Anterior cingulate cortex (tissue), 58 donors: ENCODE measurements at regions not wholly inside any gene's neighbourhood (a gene's known extent, or its start where the extent isn't known, plus 50 kb on each side); places are given as distances from the start of the nearest gene placed in this dataset.

Source experiments
- DNase-seq, 58 donors: peaks; one replicate each; lab custom pipeline; 2025; lab: John Stamatoyannopoulos, UW

- no peak for DNase-seq
These were observed 94.6 kb upstream of the ANO1 start for GRCh38 chr11:69983571-69983877.

DNA sequence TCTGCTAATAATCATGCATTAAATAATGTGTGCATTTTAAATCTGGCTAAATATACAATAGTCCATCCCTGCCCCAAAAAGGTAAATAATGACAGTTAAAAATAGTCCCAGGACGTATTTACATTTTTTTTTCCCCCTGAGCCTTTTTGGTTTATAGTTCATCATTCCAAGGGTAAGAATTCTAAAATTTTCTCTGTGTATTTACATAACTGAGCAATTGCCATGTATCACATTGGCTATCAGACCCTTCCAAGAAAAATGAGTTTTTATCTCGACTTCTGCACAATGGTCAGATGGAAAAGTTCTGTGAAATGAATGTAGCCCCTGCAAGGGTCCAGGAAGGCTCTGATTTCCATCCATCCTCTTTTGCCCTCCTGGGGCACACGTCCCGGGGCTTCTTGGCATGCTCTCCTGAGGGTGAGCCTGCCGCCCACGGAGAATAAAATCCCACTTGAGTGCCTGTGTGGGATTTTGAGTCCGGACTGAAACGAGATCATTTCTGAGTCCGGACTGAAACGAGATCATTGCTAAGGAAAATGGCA, 94.1 kb upstream of the ANO1 start:
- no peak for DNase-seq

GRCh38 chr11:69984457-69985261, 93.5 kb upstream of the ANO1 start:
- no peak for DNase-seq

- no peak for DNase-seq
These were observed 92.8 kb upstream of the ANO1 start for GRCh38 chr11:69985331-69985640.

DNA sequence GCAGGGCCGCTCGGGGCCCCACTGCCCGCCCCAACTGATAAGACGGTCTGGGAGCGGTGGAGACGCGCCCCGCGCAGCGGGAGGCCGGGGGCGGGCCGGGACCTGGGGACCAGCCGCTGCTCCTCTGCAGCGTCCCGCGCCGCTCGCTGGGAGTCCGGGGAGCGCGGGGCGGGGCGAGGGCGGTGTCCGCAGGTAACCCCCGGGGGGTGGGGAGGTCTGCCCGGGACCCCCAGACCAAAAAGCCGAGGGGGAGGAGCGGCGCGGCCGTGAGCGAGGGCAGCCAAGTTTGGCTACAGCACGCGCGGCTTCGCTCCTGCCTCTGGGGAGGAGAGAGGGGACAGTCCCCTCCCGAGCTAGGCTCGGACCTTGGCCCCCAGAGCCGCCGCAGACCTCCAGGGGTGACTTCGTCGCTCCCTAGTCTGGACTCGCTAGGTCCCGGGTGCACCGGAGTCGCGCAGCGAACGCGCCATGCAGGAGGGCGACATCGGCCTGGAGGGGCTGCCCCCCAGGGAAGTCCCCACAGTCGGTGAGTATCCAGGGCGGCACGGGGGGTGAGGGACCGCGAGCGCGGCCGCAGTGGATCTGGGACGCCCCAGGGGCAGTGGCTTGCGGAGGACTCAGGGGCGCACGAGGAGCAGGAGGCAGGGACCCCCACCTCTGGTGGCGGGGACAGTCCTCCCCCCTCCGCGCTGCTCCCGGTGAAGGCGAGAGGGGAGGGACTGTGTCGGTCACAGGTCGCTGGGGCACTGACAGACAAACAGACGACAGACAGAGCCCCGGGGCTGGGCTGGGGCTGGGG, 92.3 kb upstream of the ANO1 start:
- no peak for DNase-seq

- no peak for DNase-seq
These were observed 91.7 kb upstream of the ANO1 start for GRCh38 chr11:69986440-69986787.

- DNase-seq, result no peak
These were observed 91.3 kb upstream of the ANO1 start for GRCh38 chr11:69986830-69987229.

DNA sequence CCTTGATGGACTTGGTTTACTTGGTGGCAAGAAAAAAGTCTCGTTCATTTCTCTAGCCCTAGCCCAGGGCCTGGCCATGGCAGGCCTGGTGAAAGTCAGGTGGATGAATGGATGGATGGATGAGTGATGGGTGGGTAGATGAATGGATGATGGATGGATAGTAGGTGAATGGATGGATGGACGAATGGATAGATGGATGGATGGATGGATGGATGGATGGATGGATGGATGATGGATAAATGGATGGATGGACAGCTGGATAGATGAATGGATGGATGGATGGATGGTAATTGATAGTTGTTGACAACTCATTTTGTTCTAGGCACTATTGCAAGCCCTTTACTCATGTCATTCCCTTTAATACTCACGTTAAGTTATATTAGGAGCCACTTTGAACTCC, 86.1 kb upstream of the ANO1 start:
- no peak for DNase-seq

DNA sequence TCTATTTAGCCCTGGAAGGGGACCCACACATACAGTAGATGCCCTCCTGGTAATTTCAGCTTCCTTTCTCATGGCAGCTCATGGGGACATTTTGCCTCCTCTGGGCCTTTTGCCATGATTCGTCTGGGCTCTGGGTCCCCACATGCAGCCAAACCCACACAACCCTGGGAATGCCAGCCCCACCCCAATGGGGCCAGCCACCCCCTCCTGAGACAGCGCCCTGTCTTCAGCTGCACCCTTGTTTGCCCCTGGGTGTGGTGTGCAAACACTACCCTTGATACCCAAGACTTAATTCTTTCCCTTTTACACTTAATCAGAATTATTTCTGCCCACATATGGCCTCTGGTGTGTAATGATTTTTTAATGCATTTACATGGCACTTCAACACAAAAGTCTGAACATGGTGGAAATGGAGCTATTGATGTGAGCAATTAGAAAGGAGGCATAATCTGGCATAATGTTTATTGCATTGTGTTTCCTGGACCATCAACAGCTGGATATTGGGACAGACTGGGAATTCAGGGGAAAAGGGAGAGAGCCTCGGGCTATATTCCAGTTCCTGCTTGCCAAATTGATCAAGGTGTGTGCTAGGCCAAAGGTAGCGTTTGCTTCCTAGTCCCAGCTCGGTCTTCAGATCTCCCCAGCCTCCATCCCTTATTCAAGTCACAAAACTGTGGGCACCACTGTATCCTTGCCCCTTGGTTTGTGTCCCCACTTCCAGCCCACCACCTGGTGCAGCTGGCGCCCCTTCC, 85.0 kb upstream of the ANO1 start:
- no peak for DNase-seq

- DNase-seq, result no peak
These were observed 83.3 kb upstream of the ANO1 start for GRCh38 chr11:69994810-69995209.

GRCh38 chr11:69995697-69996096, 82.4 kb upstream of the ANO1 start:
- DNase-seq, result no peak

DNA sequence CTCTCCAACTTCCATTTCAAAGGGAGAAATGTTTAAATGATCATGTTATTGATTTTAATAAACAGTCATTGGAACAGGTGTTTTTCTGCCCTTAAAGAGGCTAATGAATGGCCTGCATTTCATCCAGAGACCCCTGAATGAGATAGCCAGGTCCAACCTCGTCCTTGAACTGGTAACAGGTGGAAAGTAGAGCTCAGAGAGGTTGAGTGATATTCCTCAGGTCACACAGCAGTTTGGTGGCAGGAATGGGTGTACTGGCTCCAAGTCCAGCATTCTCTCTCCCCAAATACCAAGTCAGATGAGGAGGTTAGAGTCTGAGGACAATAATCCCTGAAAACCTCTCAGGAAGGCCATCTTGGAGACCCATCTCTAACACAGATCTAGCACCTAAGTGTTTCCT, 81.7 kb upstream of the ANO1 start:
- no peak for DNase-seq

DNA sequence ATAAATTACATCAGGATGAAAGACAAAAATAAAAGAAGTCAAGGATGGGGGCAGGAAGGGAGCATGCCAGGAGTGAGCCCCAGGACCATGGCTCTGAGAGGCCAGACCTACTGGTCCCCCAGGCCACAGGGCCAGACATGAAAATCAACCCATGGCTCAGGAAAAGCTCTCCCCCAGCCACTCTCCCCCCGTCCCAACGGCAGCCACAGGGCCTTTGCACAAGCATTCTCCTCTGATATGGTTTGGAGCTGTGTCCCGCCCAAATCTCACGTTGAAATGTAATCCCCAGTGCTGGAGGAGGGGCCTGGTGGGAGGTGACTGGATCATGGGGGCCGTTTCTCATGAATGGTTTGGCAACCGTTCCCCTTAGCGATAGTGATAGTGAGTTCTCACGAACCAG, 80.8 kb upstream of the ANO1 start:
- DNase-seq, result no peak

DNA sequence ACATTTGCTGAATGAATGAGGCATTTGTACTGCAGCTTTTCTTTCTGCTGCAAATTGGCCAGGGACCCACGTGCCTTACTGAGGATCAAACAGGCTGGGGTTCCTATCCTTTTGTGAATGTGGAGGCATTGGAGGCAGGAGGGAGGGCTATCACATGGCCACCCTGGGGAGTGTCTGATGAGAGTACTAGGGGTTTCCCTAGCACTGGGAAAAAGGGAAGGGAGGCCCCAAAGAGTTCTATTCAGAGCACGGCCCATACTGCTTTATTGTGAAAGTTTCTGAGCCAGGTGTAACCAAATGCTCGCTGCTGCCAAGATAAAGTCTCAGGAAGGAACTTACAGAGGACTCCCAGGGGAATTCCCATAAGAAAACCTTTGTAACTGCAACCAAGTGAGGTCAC, 78.4 kb upstream of the ANO1 start:
- no peak for DNase-seq

GRCh38 chr11:70000228-70000627, 77.9 kb upstream of the ANO1 start:
- DNase-seq, result no peak

DNA sequence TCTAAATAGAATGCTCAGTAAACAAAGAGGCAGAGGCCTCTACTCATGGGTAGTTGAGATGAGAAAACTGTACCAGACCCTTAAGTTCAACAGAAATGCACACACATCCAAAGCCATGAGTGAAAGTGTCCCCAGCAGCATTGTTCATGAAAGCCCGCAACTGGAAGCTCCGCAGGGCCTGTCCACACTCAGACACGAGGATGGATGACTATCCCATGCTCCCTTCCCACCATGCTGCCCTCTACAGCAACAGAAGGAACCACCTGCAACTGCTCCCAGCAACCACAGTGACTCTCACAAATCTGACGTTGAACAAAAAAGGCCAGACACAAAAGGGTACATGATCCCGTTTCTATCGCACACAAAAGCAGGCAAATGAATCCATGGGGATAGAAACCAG, 76.9 kb upstream of the ANO1 start:
- DNase-seq, result no peak

DNA sequence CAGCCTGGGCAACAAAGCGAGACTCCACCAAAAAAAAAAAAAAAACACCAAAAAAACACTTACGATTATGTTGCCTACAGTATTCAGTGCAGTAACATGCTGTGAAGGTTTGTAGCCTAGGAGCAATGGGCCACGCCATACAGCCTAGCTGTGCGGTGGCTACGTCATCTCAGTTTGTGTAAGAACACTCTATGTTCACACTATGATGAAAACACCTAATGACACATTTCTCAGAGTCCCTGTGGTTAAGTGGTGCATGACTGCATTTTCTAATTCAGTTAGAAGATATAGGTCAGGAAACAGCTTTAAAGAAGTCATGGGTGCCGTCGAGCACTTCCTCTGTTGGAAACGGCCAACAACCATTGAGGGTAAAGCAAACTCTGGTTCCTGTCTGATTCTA, 75.7 kb upstream of the ANO1 start:
- no peak for DNase-seq

DNA sequence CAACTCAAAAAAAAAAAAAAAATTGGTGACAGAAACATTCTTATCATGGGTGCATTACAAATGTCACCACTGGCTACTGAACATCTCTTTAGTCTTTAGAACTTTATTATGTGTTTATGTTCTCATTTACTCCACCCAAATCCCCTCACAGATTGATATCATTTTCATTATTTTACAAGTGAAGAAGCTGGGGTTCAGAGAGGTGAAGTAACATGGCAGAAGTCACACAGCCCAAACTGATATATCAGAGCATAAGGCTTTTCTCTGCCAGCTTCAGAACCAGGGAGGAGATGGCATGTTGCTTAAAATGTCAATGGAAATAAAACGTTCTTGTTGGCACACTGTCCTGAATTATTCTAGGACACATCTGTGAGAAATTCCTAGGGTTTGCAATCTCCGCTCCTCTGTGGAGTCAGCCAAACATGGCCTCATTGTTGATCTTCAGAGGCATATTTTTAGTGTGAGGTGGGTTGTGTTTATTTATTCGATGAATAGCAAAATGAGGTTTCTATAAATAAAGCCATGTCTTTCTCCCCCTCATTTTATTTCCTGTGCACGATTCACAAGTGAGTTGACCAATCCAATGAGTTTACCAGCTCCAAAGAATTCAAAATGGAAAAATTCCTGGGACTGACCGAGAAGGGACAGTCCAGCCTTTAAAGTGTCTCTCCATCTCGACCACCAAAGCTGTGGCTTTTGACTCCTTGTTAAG, 72.9 kb upstream of the ANO1 start:
- no peak for DNase-seq

DNA sequence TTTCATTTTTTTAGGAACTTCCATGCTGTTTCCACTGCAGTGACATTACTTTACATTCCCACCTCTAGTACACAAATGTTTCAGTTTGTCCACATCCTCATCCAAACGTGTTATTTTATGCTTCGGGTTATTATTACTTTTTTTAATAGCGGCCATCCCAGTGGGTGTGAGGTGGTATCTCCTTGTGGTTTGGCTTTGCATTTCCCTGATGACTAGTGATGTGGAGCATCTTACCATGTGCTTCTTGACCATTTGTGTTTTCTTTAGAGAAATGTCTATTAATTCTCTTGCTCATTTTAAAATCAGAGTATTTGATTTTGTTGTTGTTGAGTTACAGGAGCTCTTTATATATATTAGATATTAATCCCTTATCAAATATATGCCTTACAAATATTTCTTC, 70.3 kb upstream of the ANO1 start:
- DNase-seq, result no peak

- no peak for DNase-seq
These were observed 67.3 kb upstream of the ANO1 start for GRCh38 chr11:70010774-70011173.
